ENCODE measurements at regions not wholly inside any gene's neighbourhood (a gene's known extent, or its start where the extent isn't known, plus 50 kb on each side); places are given as distances from the start of the nearest gene placed in this dataset.

DNA sequence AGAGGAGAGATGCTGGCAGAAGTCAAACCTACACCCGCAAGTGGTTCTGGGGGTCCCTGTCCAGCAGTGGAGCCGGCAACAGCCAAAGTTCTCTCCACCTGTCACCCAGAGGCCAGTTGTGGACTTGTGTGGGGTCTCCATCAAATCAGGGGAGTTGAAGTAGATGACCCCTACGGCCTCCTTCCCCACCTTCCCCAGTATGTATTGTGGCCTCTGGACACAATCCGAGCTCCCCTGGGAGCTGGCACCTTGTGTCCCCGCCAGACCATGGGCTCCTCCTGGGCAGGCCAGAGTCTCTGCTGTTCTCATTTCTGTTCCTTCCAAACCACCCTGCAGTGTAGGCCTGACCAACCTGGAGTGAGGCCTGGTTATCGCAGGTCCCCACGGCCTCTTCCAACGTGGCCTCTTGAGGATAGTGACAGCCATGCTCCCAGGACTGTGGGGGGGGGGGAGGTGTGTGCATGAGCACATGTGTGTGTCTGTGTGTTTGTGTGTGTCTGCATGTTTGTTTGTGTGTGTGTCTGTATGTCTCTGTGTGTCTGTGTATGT, 246.4 kb downstream of the MATN1 start:
- TF ChIP-seq, protein P1, sequence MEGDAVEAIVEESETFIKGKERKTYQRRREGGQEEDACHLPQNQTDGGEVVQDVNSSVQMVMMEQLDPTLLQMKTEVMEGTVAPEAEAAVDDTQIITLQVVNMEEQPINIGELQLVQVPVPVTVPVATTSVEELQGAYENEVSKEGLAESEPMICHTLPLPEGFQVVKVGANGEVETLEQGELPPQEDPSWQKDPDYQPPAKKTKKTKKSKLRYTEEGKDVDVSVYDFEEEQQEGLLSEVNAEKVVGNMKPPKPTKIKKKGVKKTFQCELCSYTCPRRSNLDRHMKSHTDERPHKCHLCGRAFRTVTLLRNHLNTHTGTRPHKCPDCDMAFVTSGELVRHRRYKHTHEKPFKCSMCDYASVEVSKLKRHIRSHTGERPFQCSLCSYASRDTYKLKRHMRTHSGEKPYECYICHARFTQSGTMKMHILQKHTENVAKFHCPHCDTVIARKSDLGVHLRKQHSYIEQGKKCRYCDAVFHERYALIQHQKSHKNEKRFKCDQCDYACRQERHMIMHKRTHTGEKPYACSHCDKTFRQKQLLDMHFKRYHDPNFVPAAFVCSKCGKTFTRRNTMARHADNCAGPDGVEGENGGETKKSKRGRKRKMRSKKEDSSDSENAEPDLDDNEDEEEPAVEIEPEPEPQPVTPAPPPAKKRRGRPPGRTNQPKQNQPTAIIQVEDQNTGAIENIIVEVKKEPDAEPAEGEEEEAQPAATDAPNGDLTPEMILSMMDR (IDR thresholded peaks at IDR 0.05; ENCODE audit: low read depth, low read length, poor library complexity, severe bottlenecking): no peak
- TF ChIP-seq EZH2phosphoT487 (IDR thresholded peaks at IDR 0.05; ENCODE audit: borderline replicate concordance, low read length): no peak
